ENCODE measurements at regions not wholly inside any gene's neighbourhood (a gene's known extent, or its start where the extent isn't known, plus 50 kb on each side); places are given as distances from the start of the nearest gene placed in this dataset.
"Not testable (repeated sequence)": the region's sequence is repeated elsewhere in the genome, so short reads cannot be mapped to it uniquely, and the experiment has no call there.

GRCh38 chr10:7056216-7056615 is 354.6 kb downstream of the SFMBT2 start:
- DNase-seq: no peak

GRCh38 chr10:7054915-7055314 is 355.9 kb downstream of the SFMBT2 start:
- DNase-seq: no peak

GRCh38 chr10:7053195-7053594 is 357.6 kb downstream of the SFMBT2 start:
- no peak for DNase-seq

GRCh38 chr10:7050024-7050423 is 360.8 kb downstream of the SFMBT2 start:
- not testable (repeated sequence) for DNase-seq

GRCh38 chr10:7048061-7048460 is 362.8 kb downstream of the SFMBT2 start:
- no peak for DNase-seq

GRCh38 chr10:7046615-7047014 is 364.2 kb downstream of the SFMBT2 start:
- DNase-seq: no peak

GRCh38 chr10:7045891-7046599 is 364.8 kb downstream of the SFMBT2 start:
- no peak for DNase-seq

GRCh38 chr10:7043055-7043653 is 367.7 kb downstream of the SFMBT2 start:
- DNase-seq: no peak

- no peak for DNase-seq
Observed at GRCh38 chr10:7042419-7043054, 368.3 kb downstream of the SFMBT2 start.

GRCh38 chr10:7042000-7042399 is 368.8 kb downstream of the SFMBT2 start:
- DNase-seq: no peak

GRCh38 chr10:7040681-7041080 is 370.2 kb downstream of the SFMBT2 start:
- DNase-seq: no peak

GRCh38 chr10:7039859-7040258 is 371.0 kb downstream of the SFMBT2 start:
- DNase-seq: no peak

- no peak for DNase-seq
Observed at GRCh38 chr10:7038416-7038815, 372.4 kb downstream of the SFMBT2 start.

GRCh38 chr10:7037434-7037833 is 373.4 kb downstream of the SFMBT2 start:
- not testable (repeated sequence) for DNase-seq

GRCh38 chr10:7036951-7037350 is 373.9 kb downstream of the SFMBT2 start:
- DNase-seq: no peak

GRCh38 chr10:7035126-7035761 is 375.6 kb downstream of the SFMBT2 start:
- DNase-seq: peak; percentile 16 to 65

GRCh38 chr10:7033031-7033430 is 377.8 kb downstream of the SFMBT2 start:
- no peak for DNase-seq

GRCh38 chr10:7030134-7030855 is 380.5 kb downstream of the SFMBT2 start:
- DNase-seq: no peak

- DNase-seq: no peak
Observed at GRCh38 chr10:7029672-7030071, 381.2 kb downstream of the SFMBT2 start.

GRCh38 chr10:7028809-7029166 is 382.0 kb downstream of the SFMBT2 start:
- DNase-seq: no peak

- DNase-seq: no peak
Observed at GRCh38 chr10:7027913-7028808, 382.7 kb downstream of the SFMBT2 start.

All from stimulated activated CD4-positive, alpha-beta T cell treated with anti-CD3 and anti-CD28 coated beads, Interleukin-4, amount 100 ng/mL, for 4 hours (primary cell).